Pancreas (tissue), 10 donors: ENCODE measurements at regions not wholly inside any gene's neighbourhood (a gene's known extent, or its start where the extent isn't known, plus 50 kb on each side); places are given as distances from the start of the nearest gene placed in this dataset.

ENCODE experiments used
- ATAC-seq, 4 donors: fragments of 200-7000 bp; cut with Tn5 transposase; one replicate each; pipeline versions ENCODE4 v1.8.0 to v1.9.1; 2020; ENCODE audit warnings: mild to moderate bottlenecking in 4 of 4, moderate library complexity in 4 of 4
- DNase-seq, 6 donors: peaks; one replicate each; pipeline ENCODE4 v3.0.0-alpha.2; 2020
- FAIRE-seq: peaks from 2 replicates; lab custom pipeline; 2012; peaks lifted over from hg19 to GRCh38; lab: Jason Lieb, UNC
- H3K27ac ChIP-seq, 4 donors: fragments of 200-600 bp; sonication (generic); 1 replicate in 3 of 4; 2 replicates in 1 of 4; pipeline versions ENCODE4 v1.5.0 to v1.8.0; 2020
- H3K27me3 ChIP-seq, 4 donors: fragments of 200-600 bp; one replicate each; pipeline ENCODE4 v1.8.0; 2021
- H3K36me3 ChIP-seq, 3 donors: fragments of 200-600 bp; sonication (generic) in 1 of 3; one replicate each; pipeline versions ENCODE4 v1.5.0 to v1.8.0; 2020 to 2021
- H3K4me1 ChIP-seq, 3 donors: fragments of 200-600 bp; one replicate each; pipeline ENCODE4 v1.8.0; 2021
- H3K4me3 ChIP-seq, 4 donors: fragments of 200-600 bp; sonication (generic) in 2 of 4; one replicate each; pipeline versions ENCODE4 v1.5.0 to v1.8.0; 2020 to 2021
- H3K9me3 ChIP-seq, 4 donors: fragments of 200-600 bp; one replicate each; pipeline ENCODE4 v1.8.0; 2021
- WGBS, 2 donors: extraction: QIAGEN DNeasy Blood & Tissue Kit; methylation state at CpG; one replicate each; pipeline ENCODE4 v1.1.7; 2013; 5-methylcytosine and 5-hydroxymethylcytosine counted together
- intact Hi-C, 3 donors: fragments of 100-400 bp; cut with DNase I; formaldehyde crosslinking; loops; one replicate each; pipeline versions ENCODE4 v1.11.1 to v1.14.2; 2022
- TF ChIP-seq, protein P1 (sequence below), 4 donors: fragments of 200-600 bp; sonication (generic) in 3 of 4; IDR thresholded peaks; one replicate each; pipeline versions ENCODE4 v1.5.0 to v1.8.0; 2021; ENCODE audit warnings: antibody characterized with exemption in 4 of 4
- donor health status: healthy with polysubstance abuse.
- donor health status: DM: no; HTN: no; CAD: no; lungs with moderate emphysema.
- donor health status: DM: no; HTN: no; CAD: no.
- donor health status: control.
- donor health status: control.
- donor health status: Bipolar disorder and iron deficiency.
- donor health status: DM: yes; HTN: yes; CAD: no.
- donor health status: DM: no; HTN: no; CAD: no.
- donor health status: DM: no; HTN: no; CAD: no.
- donor health status: DM: yes; HTN: yes; CAD: no.

DNA sequence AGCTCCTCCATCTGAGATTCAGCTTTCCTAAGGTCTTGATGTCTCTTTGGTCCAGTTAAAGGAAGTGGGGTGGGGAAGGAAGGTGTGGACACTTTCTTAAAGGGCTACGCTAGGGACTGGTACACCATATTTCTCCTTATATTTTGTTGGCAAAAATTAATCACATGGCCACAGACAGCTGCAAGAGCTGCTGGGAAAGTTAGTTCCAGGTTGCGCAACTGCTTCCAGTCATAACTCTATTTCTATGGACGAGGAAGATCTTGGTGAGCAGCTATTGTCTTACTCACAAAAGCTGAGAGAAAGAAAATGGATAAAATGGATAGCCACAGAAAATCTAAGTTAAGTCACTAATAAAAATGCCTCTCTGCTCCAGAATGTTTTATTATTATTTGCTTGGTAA lies 60.7 kb upstream of the PPM1B start:
- FAIRE-seq = no peak
- no peak for ATAC-seq
- intact Hi-C loops = no loop called here
- H3K27me3 ChIP-seq = no peaks in the 10 kb centered on the region
- no peaks in the 10 kb centered on the region for H3K36me3 ChIP-seq
- TF ChIP-seq, protein P1, sequence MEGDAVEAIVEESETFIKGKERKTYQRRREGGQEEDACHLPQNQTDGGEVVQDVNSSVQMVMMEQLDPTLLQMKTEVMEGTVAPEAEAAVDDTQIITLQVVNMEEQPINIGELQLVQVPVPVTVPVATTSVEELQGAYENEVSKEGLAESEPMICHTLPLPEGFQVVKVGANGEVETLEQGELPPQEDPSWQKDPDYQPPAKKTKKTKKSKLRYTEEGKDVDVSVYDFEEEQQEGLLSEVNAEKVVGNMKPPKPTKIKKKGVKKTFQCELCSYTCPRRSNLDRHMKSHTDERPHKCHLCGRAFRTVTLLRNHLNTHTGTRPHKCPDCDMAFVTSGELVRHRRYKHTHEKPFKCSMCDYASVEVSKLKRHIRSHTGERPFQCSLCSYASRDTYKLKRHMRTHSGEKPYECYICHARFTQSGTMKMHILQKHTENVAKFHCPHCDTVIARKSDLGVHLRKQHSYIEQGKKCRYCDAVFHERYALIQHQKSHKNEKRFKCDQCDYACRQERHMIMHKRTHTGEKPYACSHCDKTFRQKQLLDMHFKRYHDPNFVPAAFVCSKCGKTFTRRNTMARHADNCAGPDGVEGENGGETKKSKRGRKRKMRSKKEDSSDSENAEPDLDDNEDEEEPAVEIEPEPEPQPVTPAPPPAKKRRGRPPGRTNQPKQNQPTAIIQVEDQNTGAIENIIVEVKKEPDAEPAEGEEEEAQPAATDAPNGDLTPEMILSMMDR (IDR thresholded peaks at IDR 0.05) = no peak
- no peaks in the 10 kb centered on the region for H3K9me3 ChIP-seq
- H3K4me1 ChIP-seq = no peaks in the 10 kb centered on the region
- DNase-seq = no peak
- H3K4me3 ChIP-seq = no peak overlapping the region
- no peak overlapping the region for H3K27ac ChIP-seq
- WGBS, 2 donors = 82 to 95% methylated on average over 3 of the region's 3 CpGs

DNA sequence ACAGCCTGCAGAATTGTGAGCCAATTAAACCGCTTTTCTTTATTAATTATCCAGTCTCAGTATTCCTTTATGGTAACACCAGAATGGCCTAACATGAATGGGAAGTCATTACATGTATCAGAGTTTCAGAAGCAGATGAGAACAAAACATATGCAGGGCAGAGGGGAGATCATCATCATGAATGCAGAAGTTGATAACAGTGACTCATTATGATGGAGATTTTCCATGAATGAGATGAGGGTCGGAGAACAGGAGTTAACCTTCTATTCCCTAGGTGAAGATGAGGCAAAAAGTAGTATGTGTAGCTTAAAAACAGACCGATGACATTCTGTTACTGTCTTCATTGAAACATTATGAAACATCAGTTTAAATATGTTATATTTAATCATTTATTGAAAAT lies 59.5 kb upstream of the PPM1B start:
- Histone ChIP-seq H3K4me1 (no peaks in the 10 kb centered on the region), H3K27ac (no peak overlapping the region), H3K36me3 (no peaks in the 10 kb centered on the region), H3K27me3 (no peaks in the 10 kb centered on the region), H3K4me3 (no peak overlapping the region), H3K9me3 (no peaks in the 10 kb centered on the region)
- DNase-seq (no peak), ATAC-seq (no peak), FAIRE-seq (no peak)
- 78 to 88% methylated on average over 3 of the region's 3 CpGs for WGBS, 2 donors
- intact Hi-C loops = no loop called here
- TF ChIP-seq, protein P1 (IDR thresholded peaks at IDR 0.05) = no peak

DNA sequence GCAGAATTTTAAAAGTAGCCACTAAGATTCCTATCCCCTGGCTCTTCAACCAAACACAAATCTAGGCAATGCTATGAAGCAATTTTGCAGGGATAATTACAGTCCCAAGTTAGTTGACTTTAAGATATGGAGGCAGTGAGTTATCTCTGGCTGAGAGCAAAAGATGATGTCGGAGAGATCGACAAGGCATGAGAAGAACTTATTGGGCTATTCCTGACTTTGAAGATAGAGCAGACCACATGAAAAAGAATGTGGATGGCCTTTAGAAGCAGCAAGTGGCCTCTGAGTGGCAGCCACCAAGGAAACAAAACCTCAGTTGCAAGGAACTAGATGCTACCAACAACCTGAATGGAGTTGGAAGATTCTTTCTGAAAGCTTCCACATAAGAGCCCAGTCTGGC lies 58.2 kb upstream of the PPM1B start:
- intact Hi-C loops = no loop called here
- ATAC-seq (no peak), DNase-seq (no peak), FAIRE-seq (no peak)
- H3K27ac ChIP-seq = no peak overlapping the region
- no peaks in the 10 kb centered on the region for H3K27me3 ChIP-seq
- no peaks in the 10 kb centered on the region for H3K36me3 ChIP-seq
- H3K4me3 ChIP-seq = no peak overlapping the region
- TF ChIP-seq, protein P1 (IDR thresholded peaks at IDR 0.05) = no peak
- no peaks in the 10 kb centered on the region for H3K9me3 ChIP-seq
- 27% methylated on average over 2 of the region's 2 CpGs for WGBS, 2 donors
- H3K4me1 ChIP-seq = no peaks in the 10 kb centered on the region

DNA sequence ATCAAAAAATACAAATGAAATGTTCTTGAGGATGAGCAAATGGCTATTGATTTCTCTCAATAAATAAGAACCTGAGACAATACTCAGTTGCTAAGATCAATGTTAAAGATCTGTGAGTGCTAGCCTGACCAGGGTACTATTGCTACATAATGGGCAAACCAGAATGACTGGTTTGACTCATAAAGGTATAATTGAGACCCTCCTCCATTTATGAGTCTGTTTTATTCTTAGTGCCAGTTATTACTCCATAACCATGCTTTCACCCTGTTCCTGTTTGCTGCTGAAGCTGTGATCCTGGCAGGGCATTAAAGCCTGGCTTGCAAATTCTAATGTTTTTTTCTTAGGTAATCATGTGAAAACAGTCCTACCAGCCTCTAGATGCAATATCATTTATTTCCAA lies 56.6 kb upstream of the PPM1B start:
- Histone ChIP-seq H3K4me3 (no peak overlapping the region), H3K4me1 (no peaks in the 10 kb centered on the region), H3K27ac (no peak overlapping the region), H3K36me3 (no peaks in the 10 kb centered on the region), H3K27me3 (no peaks in the 10 kb centered on the region), H3K9me3 (no peaks in the 10 kb centered on the region)
- TF ChIP-seq, protein P1 (IDR thresholded peaks at IDR 0.05) = no peak
- ATAC-seq (no peak), FAIRE-seq (no peak), DNase-seq (no peak)
- intact Hi-C loops = no loop called here

DNA sequence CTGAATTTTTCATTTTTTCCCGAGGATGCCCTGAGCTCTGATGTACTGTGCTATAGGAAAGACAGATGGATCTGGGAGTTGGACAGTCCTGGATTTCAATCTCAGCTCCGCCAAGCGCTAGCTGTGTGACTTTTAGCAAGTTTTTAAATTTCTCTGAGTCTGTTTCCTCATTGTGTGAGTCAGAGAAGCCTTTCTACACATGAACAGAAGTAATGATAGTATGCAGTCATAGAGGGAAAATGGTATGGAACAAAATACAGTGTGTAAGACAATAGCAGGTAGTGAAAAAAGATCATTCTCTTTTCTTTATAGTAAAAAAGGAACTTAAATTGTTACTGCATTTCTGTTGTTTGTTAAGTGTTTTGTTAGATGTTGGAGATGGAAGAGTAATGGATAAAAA lies 52.4 kb upstream of the PPM1B start:
- Histone ChIP-seq H3K4me3 (no peak overlapping the region), H3K4me1 (no peaks in the 10 kb centered on the region), H3K9me3 (no peaks in the 10 kb centered on the region), H3K36me3 (no peaks in the 10 kb centered on the region), H3K27me3 (no peaks in the 10 kb centered on the region), H3K27ac (no peak overlapping the region)
- TF ChIP-seq, protein P1 (IDR thresholded peaks at IDR 0.05) = no peak
- FAIRE-seq (no peak), ATAC-seq (no peak), DNase-seq (no peak)
- intact Hi-C loops = no loop called here
- 81 to 84% methylated on average over 3 of the region's 3 CpGs for WGBS, 2 donors
